ENCODE measurements at regions not wholly inside any gene's neighbourhood (a gene's known extent, or its start where the extent isn't known, plus 50 kb on each side); places are given as distances from the start of the nearest gene placed in this dataset.

DNA sequence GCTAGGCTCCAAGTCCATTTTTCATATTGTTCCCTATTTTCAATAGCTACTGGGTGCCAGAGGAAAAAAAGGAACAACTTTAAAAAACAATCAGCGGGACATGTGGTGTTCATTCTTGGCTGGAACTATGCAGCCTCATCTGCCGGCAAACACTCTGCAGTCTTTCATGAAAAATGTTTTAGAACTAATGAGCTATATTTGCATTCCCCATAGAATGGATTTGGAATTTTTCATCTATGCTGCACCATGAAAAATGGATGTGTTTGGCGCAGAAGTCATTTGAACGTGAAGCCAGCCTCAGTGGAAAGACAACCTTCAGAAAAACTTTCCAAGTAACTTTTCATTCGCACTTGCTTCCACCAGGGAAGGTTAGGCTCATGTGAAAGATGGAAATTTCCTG is 270.5 kb downstream of the SKAP2 start:
- in situ Hi-C loops (cut with HindIII; ENCODE audit: low pct_unique_long_range_greater_than_20kb, low sequenced_read_pairs), result no loop called here
- DNase-seq (ENCODE audit: low read depth in 1 of 2, low spot score in 1 of 2), result no peak
- TF ChIP-seq JUND (IDR thresholded peaks at IDR 0.05; ENCODE audit: low read depth), result no peak

DNA sequence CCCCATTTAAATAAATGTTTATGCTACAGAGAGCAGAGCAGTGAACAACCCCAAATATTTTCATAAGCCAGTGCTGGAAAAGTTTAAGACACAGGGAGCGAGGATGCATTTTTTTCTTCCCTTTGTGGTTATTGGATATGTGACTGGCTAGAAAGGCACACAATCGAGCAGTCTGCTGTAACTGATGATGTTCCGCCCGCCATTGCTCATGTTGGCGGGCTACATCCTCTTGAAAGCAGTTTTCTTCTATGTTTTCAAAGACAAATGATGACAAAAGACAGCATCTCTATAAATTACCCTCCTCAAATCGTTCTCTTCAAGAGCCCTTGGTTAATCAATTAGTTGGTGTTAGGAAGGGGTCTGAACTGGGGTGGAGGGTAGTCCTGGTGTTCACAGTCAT is 269.8 kb downstream of the SKAP2 start:
- in situ Hi-C loops (cut with HindIII; ENCODE audit: low pct_unique_long_range_greater_than_20kb, low sequenced_read_pairs), result no loop called here
- no peak for TF ChIP-seq JUND (IDR thresholded peaks at IDR 0.05; ENCODE audit: low read depth)
- DNase-seq (ENCODE audit: low read depth in 1 of 2, low spot score in 1 of 2), result no peak

DNA sequence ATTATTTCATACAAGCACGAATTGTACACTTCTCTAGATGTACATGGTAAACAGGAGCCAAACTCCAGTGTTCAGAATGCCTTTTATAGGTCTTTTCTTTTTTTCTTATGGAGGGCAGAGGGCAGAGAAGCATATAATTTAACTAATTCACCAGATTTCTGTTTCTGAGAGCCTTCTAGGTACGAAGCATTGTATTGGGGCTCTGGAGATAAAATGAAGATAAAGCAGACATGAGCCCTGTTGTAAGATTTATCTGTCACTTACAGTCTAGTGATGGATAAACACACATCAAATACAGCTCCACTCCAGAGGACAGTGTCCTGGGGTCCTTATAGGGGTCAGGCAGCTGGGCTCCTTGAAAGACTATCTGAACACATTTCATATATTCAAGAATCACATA is 265.5 kb downstream of the SKAP2 start:
- in situ Hi-C loops (cut with HindIII; ENCODE audit: low pct_unique_long_range_greater_than_20kb, low sequenced_read_pairs), result no loop called here
- TF ChIP-seq JUND (IDR thresholded peaks at IDR 0.05; ENCODE audit: low read depth), result no peak
- DNase-seq (ENCODE audit: low read depth in 1 of 2, low spot score in 1 of 2), result no peak

DNA sequence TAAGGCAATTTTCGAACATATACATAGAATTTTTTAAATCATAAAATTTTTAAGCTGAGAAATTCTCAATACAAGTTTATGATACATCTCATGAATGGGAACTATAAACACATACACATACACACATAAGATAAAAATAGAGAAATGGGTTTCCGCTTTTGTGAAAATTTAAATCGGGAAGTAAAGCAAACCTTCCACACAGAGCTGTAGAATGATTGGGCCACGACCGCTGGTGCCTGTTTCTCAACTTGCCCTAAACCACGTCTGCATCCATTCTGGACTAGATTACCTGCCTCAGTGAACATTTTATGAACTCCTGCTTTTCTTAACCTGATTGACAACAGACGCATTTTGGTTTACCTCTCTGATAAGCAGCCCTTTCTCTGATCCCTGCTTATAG is 264.4 kb downstream of the SKAP2 start:
- in situ Hi-C loops (cut with HindIII; ENCODE audit: low pct_unique_long_range_greater_than_20kb, low sequenced_read_pairs), result no loop called here
- no peak for TF ChIP-seq JUND (IDR thresholded peaks at IDR 0.05; ENCODE audit: low read depth)
- DNase-seq (ENCODE audit: low read depth in 1 of 2, low spot score in 1 of 2), result no peak

DNA sequence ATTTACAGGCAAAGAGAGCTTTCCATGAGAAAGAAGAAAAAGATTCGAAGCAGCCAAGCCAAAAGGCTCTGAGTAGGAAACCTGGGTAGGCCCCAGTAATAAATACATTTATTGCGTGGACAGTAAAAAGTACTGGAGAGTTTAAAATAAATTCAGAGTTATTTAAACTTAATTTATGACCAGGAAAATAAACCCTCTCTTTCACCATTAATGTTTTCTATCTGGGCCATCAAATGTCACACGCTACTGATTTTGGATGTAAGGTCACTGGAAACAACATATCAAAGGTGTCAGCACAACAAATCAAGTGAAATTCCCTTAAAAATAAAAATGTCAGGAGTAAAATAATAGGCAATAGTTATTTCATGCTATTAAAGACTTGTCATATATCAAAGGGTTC is 264.0 kb downstream of the SKAP2 start:
- TF ChIP-seq JUND (IDR thresholded peaks at IDR 0.05; ENCODE audit: low read depth), result no peak
- in situ Hi-C loops (cut with HindIII; ENCODE audit: low pct_unique_long_range_greater_than_20kb, low sequenced_read_pairs), result no loop called here
- no peak for DNase-seq (ENCODE audit: low read depth in 1 of 2, low spot score in 1 of 2)

DNA sequence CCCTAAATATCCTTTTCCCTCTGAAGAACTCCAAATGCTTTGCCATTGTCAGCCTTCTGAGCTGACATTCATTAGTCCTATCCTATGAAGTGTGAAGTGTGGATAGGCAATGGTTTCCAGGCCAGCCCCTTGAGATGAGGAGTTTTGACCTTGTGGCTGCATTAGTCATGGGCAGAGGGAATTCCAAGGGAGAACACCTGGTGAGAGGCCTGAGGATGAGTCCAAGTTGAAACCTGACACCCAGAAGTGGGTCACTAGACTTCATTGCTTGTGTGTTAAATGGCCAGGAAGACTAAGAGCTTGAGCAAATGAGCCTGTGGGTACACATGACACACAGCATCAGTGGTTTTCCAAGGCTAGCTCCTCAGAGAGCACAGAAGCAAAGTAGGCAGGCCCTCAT is 260.8 kb downstream of the SKAP2 start:
- DNase-seq (ENCODE audit: low read depth in 1 of 2, low spot score in 1 of 2), result peak in 1 of 2 experiments; percentile 73
- TF ChIP-seq JUND (IDR thresholded peaks at IDR 0.05; ENCODE audit: low read depth), result no peak
- in situ Hi-C loops (cut with HindIII; ENCODE audit: low pct_unique_long_range_greater_than_20kb, low sequenced_read_pairs), result no loop called here

DNA sequence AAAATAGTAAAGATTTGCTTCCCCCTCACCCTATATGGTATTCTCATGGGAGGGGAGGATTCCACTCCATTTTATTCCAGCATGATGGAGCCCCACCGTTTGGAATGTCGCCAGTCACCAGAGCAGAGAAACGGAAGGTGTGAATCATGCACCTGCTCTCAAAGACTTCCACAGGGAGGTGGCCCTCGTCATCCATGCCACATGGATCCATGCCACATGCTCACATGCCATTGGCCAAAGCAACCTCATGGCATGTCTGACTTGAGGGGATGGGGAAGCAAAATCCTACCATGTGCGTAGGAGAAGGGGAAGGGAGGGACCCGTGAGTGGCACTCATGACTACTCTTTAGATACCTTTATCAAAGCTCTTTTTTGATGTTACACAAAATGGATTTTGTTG is 256.0 kb downstream of the SKAP2 start:
- TF ChIP-seq JUND (IDR thresholded peaks at IDR 0.05; ENCODE audit: low read depth), result no peak
- no peak for DNase-seq (ENCODE audit: low read depth in 1 of 2, low spot score in 1 of 2)
- in situ Hi-C loops (cut with HindIII; ENCODE audit: low pct_unique_long_range_greater_than_20kb, low sequenced_read_pairs), result no loop called here

DNA sequence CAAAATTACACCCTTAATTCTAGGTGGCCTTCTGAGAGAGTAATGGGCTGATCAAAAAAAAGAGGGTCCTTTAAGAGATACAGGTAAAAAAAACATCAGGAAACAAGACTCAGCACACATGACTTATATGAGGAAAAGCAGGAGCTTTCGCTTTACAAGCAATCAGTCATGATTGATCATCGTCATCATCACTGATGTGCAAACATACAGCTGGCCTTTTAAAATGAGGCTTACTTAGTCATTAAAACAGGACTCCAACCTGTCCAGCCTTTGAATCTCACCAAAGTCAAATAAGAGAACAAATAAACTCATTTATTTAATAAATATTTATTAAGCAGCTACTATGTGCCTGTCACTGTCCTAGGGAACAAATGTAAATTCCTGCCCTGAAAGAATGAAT is 255.3 kb downstream of the SKAP2 start:
- no peak for DNase-seq (ENCODE audit: low read depth in 1 of 2, low spot score in 1 of 2)
- in situ Hi-C loops (cut with HindIII; ENCODE audit: low pct_unique_long_range_greater_than_20kb, low sequenced_read_pairs), result no loop called here
- TF ChIP-seq JUND (IDR thresholded peaks at IDR 0.05; ENCODE audit: low read depth), result no peak

DNA sequence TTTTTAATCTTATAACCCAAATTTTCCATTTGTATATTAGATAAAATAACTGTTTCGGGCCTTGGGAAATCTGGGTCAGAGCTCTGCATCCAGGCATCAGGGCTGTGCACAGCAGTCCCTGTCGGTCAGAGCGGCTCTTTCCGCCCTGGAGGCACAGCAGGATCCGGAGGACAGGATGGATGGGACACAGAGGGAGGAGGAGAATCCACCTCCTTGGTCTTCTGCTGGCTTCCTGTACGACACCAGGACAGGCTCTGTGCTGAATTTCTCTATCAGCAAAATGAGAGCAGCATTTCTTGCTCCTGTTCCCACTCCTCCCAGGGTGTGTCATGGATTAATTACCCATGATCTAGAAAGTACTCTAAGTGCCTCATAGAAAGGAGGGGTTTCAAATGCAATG is 254.9 kb downstream of the SKAP2 start:
- in situ Hi-C loops (cut with HindIII; ENCODE audit: low pct_unique_long_range_greater_than_20kb, low sequenced_read_pairs), result no loop called here
- DNase-seq (ENCODE audit: low read depth in 1 of 2, low spot score in 1 of 2), result no peak
- TF ChIP-seq JUND (IDR thresholded peaks at IDR 0.05; ENCODE audit: low read depth), result no peak

DNA sequence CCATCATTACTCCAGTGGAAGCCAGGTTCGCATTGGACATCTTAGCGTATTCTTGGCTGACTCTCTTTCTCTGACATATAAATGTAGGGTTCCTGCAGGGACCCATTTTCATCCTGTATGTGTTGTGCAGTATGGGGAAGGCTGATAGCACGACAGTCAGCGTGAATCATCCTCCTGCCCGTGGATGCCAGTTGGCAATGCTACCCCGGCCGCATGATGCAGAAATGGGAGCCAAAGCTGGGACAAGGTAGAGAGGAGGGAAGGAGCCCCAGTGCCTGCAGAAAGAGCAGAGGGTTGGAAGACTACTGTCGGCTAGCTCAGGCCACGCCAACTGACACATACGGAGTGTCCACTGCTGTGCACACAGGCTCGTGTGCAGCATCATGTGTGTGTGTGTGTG is 251.6 kb downstream of the SKAP2 start:
- no peak for TF ChIP-seq JUND (IDR thresholded peaks at IDR 0.05; ENCODE audit: low read depth)
- in situ Hi-C loops (cut with HindIII; ENCODE audit: low pct_unique_long_range_greater_than_20kb, low sequenced_read_pairs), result no loop called here

DNA sequence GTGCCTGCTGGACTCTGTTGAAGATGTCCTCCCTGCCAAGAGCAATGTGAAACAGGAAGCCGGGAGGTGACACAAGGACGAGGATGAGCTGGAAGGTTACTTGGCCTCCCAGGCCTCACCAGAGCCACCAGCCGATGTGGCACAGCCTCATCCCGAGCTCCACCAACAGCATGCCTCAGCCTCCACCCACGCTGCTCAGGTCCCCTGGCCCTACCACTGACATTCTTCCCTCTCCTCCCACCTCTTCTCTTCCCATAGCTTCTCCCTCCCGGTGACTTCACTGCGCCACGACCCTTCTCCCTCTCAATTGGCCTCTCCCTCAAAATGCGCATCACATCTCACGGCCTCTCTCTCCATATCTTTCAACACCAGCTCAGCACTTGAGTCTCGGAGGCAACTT is 249.9 kb downstream of the SKAP2 start:
- no peak for DNase-seq (ENCODE audit: low read depth in 1 of 2, low spot score in 1 of 2)
- in situ Hi-C loops (cut with HindIII; ENCODE audit: low pct_unique_long_range_greater_than_20kb, low sequenced_read_pairs), result no loop called here
- TF ChIP-seq JUND (IDR thresholded peaks at IDR 0.05; ENCODE audit: low read depth), result no peak

More for the DNA sequence above, 251.6 kb downstream of the SKAP2 start:
- DNase-seq (ENCODE audit: low read depth in 1 of 2, low spot score in 1 of 2), result no peak

DNA sequence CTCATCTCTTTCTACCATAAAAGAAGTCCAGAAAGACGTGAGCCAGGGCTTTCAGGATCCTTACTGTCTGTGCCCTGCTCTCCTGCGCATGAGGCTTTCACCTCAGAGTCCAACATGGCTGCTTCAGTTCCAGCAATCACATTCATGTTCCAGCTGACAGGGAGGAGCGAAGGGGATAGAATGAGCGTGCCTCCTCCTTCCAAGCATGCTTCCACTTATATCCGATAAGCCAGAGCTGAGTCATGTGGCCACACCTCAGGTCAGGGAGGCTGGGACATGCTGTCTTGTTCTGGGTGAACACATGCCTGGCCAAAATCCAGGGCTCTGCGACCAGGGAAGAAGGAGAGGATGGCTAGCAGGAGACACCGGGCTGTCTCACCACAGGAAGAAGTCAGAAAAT is 248.2 kb downstream of the SKAP2 start:
- no peak for TF ChIP-seq JUND (IDR thresholded peaks at IDR 0.05; ENCODE audit: low read depth)
- in situ Hi-C loops (cut with HindIII; ENCODE audit: low pct_unique_long_range_greater_than_20kb, low sequenced_read_pairs), result no loop called here
- DNase-seq (ENCODE audit: low read depth in 1 of 2, low spot score in 1 of 2), result no peak

DNA sequence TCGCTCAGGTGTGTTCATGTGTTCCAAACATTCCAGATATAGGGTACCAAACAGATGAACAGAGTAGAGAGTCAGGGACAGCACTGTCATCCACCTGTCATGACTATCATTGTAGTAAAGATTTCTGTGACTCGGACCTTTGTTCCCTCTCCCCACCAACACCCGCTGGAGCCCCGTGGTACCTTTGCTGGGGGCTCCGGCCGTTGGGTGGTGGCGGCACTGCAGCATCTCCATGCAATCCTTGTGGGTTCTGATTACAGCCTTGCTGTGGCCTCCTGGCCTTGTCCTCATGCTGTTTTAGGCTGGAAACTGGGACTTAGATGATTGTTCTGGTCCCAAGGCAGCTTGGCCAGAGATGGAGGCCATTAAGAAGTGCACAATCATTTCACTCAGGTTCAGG is 247.3 kb downstream of the SKAP2 start:
- DNase-seq (ENCODE audit: low read depth in 1 of 2, low spot score in 1 of 2), result no peak
- no peak for TF ChIP-seq JUND (IDR thresholded peaks at IDR 0.05; ENCODE audit: low read depth)
- in situ Hi-C loops (cut with HindIII; ENCODE audit: low pct_unique_long_range_greater_than_20kb, low sequenced_read_pairs), result no loop called here
